Dermis microvascular lymphatic vessel endothelial cell (primary cell): ENCODE measurements at regions not wholly inside any gene's neighbourhood (a gene's known extent, or its start where the extent isn't known, plus 50 kb on each side); places are given as distances from the start of the nearest gene placed in this dataset.

ENCODE experiments used
- DNase-seq, 2 donors: peaks; one replicate each; pipeline versions ENCODE4 v3.0.0 to v3.0.0-alpha.2; 2010; ENCODE audit warnings: low read depth in 2 of 2

GRCh38 chr18:32544088-32544487 lies 73.4 kb upstream of the GAREM1 start:
- no peak for DNase-seq

DNA sequence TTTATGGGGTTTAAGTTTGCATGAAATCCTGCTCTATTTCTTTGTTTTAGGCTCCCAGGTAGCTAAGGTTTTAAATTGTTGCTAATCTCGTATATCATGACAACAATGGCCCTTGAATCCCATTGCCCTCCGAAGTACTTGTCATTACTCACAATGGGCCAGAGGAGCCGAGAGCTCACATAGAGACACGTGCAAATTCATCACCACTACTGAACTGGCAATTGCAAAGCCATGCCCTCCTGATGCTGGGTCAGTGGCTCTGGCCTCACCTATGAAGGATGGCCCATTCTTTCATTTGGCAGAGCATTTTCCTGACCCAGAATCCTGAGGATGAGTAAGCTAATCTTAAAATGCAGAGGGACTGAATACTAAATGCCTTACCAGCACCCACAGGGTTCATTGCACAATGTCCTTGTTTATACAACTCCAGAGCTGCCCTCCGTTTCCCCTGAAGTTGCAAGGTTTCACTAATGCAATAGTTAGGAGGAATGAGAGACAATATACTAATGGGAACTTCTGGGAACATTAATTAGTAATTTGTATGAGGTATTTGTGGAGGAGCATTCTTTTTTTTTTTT lies 71.6 kb upstream of the GAREM1 start:
- no peak for DNase-seq

DNA sequence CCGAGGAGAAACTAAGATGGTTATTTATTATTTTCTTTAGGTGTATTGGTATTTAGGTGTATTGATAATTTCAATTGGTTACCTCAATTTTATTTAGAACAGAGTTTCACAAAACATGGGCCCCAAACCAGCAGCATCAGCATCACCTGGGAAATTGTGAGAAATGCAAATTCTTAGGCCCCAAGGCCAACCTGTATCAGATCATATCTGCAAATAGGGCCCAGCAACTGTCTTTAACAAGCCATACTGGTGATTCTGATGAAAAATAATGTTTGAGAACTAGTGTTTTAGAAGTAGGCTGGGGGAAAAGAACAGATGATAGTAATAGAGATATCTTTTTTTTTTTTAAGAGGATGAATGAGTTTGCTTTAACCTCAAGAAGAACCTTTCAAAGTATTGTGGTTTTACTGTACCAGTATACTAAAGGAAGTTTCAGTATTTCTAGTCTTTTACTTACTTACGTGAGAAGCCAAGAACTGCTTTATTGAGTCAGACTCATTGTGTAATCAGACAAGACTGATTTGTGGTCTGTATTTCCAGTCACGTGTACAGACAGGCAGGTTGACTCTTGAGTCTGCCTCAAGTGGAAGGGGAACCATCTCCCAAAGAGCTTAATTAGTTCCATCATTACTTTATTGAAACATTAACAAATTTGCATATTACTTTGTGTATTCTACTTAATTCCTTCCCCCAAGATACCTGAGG lies 60.4 kb upstream of the GAREM1 start:
- DNase-seq = no peak

DNA sequence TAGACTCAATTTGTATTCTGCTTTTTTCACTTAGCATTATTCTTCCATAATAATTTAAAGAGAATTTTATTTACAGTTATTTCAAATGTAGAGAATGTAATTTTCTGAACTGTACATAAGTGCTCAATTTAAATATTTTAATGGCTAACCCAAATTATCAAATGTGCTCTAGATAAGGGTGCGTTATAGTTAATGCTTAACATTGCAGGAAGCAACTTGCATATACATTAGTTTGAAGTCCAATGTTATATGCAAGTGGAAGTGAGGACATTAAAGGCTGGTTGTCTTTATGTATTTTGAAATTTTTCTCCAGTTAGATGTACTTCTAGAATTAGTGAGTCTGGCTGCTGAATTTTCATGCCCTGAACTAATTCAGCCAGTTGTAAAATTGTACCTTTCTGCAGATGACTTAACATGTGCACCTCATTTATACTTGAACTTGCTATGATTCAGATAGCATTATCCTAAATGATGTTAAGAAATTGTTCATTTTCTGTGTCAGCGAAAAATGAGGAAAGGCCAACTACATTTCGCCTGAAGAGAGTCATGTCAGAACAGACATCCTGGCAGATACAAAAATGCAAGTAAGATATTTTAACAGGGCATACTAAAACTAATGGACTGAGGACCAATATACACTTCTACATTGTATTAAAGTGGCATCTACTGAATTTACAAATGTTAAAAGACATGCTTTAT lies 59.2 kb upstream of the GAREM1 start:
- no peak for DNase-seq

- no peak for DNase-seq
Observed at GRCh38 chr18:32520771-32521170, 50.1 kb upstream of the GAREM1 start.
